ENCODE measurements at regions not wholly inside any gene's neighbourhood (a gene's known extent, or its start where the extent isn't known, plus 50 kb on each side); places are given as distances from the start of the nearest gene placed in this dataset.

GRCh38 chr7:113825832-113826231 lies 93.0 kb downstream of the PPP1R3A start:
- DNase-seq: no peak

GRCh38 chr7:113824117-113824823 lies 94.5 kb downstream of the PPP1R3A start:
- no peak for DNase-seq

- DNase-seq: no peak
Observed at GRCh38 chr7:113819474-113819873, 99.3 kb downstream of the PPP1R3A start.

- DNase-seq: no peak
Observed at GRCh38 chr7:113816639-113817038, 102.2 kb downstream of the PPP1R3A start.

- no peak for DNase-seq
Observed at GRCh38 chr7:113813471-113813870, 105.3 kb downstream of the PPP1R3A start.

GRCh38 chr7:113812591-113813255 lies 106.1 kb downstream of the PPP1R3A start:
- DNase-seq: no peak

- no peak for DNase-seq
Observed at GRCh38 chr7:113810080-113810744, 108.6 kb downstream of the PPP1R3A start.

- no peak for DNase-seq
Observed at GRCh38 chr7:113809581-113809980, 109.2 kb downstream of the PPP1R3A start.

- DNase-seq: no peak
Observed at GRCh38 chr7:113806633-113807327, 112.0 kb downstream of the PPP1R3A start.

GRCh38 chr7:113805976-113806375 lies 112.8 kb downstream of the PPP1R3A start:
- DNase-seq: no peak

GRCh38 chr7:113804475-113805095 lies 114.2 kb downstream of the PPP1R3A start:
- DNase-seq: no peak

- no peak for DNase-seq
Observed at GRCh38 chr7:113801751-113802150, 117.1 kb downstream of the PPP1R3A start.

GRCh38 chr7:113800826-113801225 lies 118.0 kb downstream of the PPP1R3A start:
- no peak for DNase-seq

- DNase-seq: no peak
Observed at GRCh38 chr7:113799896-113800295, 118.9 kb downstream of the PPP1R3A start.

- no peak for DNase-seq
Observed at GRCh38 chr7:113797420-113798010, 121.3 kb downstream of the PPP1R3A start.

- DNase-seq: no peak
Observed at GRCh38 chr7:113796557-113796956, 122.3 kb downstream of the PPP1R3A start.

- no peak for DNase-seq
Observed at GRCh38 chr7:113794573-113794972, 124.2 kb downstream of the PPP1R3A start.

GRCh38 chr7:113793171-113793570 lies 125.6 kb downstream of the PPP1R3A start:
- no peak for DNase-seq

GRCh38 chr7:113790025-113790424 lies 128.8 kb downstream of the PPP1R3A start:
- no peak for DNase-seq

GRCh38 chr7:113787106-113787505 lies 131.7 kb downstream of the PPP1R3A start:
- DNase-seq: no peak

- DNase-seq: no peak
Observed at GRCh38 chr7:113784956-113785355, 133.9 kb downstream of the PPP1R3A start.

- DNase-seq: no peak
Observed at GRCh38 chr7:113784316-113784715, 134.5 kb downstream of the PPP1R3A start.

GRCh38 chr7:113783403-113783802 lies 135.4 kb downstream of the PPP1R3A start:
- no peak for DNase-seq
